Tibial artery (tissue), 4 donors: ENCODE measurements at regions not wholly inside any gene's neighbourhood (a gene's known extent, or its start where the extent isn't known, plus 50 kb on each side); places are given as distances from the start of the nearest gene placed in this dataset.
"Not testable (repeated sequence)": the region's sequence is repeated elsewhere in the genome, so short reads cannot be mapped to it uniquely, and the experiment has no call there.

Experiments used
- DNase-seq, 2 donors: peaks; one replicate each; pipeline ENCODE4 v3.0.0-alpha.2; 2019
- H3K27ac ChIP-seq, 2 donors: fragments of 200-600 bp; sonication (generic) in 1 of 2; 1 replicate in 1 of 2; 2 replicates in 1 of 2; pipeline ENCODE4 v1.5.1; 2018 to 2019; ENCODE audit warnings: mild to moderate bottlenecking in 1 of 2
- H3K27me3 ChIP-seq, 2 donors: fragments of 200-600 bp; sonication (generic) in 1 of 2; one replicate each; pipeline versions ENCODE4 v1.5.1 to v1.6.0; 2016 to 2019
- H3K36me3 ChIP-seq, 3 donors: fragments of 200-600 bp; sonication (generic) in 2 of 3; one replicate each; pipeline ENCODE4 v1.5.1; 2016 to 2019; ENCODE audit warnings: mild to moderate bottlenecking in 2 of 3
- H3K4me1 ChIP-seq, 4 donors: fragments of 200-600 bp; sonication (generic) in 2 of 4; 1 replicate in 3 of 4; 2 replicates in 1 of 4; pipeline ENCODE4 v1.5.1; 2016 to 2019
- H3K4me3 ChIP-seq, 2 donors: fragments of 200-600 bp; sonication (generic) in 1 of 2; 1 replicate in 1 of 2; 2 replicates in 1 of 2; pipeline ENCODE4 v1.5.1; 2018 to 2019; ENCODE audit warnings: mild to moderate bottlenecking in 2 of 2
- H3K9me3 ChIP-seq, 3 donors: fragments of 200-600 bp; sonication (generic) in 1 of 3; one replicate each; pipeline ENCODE4 v1.5.1; 2016 to 2019
- CTCF ChIP-seq, 2 experiments: fragments of 200-600 bp in 1 of 2; fragments of 450-650 bp in 1 of 2; IDR thresholded peaks; one replicate each; pipeline ENCODE4 v1.5.1; 2017 to 2019; ENCODE audit warnings: antibody characterized with exemption in 2 of 2, mild to moderate bottlenecking in 1 of 2, moderate library complexity in 1 of 2
- intact Hi-C: fragments of 100-400 bp; cut with DNase I; formaldehyde crosslinking; loops from one replicate; pipeline ENCODE4 v1.15.0; 2023; ENCODE audit warnings: low total_unique reads

DNA sequence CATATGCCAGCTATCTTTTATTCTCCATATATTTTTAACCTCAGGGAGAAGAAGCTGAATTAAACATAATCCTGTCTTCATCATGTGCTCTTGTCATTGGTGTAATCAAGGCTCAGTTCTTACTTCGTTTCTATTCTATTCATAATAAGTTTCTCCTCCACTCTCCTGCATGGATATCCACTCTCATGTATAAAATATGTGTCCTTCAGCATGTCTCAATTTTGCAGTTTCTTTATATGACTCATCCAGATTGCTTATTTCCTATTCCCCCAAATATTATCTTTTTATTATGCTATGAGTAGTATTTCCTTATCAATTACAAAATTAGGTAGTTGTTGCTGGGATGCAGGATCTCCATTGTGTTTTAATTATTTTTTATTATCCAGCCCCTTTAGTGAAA is 643.7 kb upstream of the ACO1 start:
- intact Hi-C loops, result no loop called here
- DNase-seq, result no peak
- TF ChIP-seq CTCF (IDR thresholded peaks at IDR 0.05), result no peak

DNA sequence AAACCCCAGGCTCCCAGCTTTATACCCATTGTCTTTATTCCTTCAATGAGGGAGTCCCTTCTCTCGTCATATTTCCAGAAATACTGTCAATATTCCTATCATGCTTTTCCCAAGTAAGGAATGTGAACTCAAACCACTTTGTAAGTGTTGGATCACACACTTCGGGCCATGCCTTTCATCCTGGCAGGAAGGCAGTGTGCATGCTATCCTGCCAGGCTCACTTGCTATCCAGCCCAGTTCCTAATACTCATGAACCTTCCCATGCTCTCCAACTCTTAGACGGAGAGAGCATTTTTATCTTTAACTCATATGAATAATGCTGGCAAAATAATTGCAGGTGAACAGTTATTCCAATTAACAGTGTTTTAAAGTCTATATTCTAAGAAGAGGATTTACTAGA is 639.9 kb upstream of the ACO1 start:
- DNase-seq, result no peak
- Histone ChIP-seq H3K27me3 (no peaks in the 10 kb centered on the region), H3K4me1 (no peaks in the 10 kb centered on the region), H3K36me3 (no peaks in the 10 kb centered on the region), H3K27ac (no peak overlapping the region), H3K9me3 (no peaks in the 10 kb centered on the region), H3K4me3 (no peak overlapping the region)
- intact Hi-C loops, result no loop called here
- TF ChIP-seq CTCF (IDR thresholded peaks at IDR 0.05), result no peak

More for the DNA sequence above, 643.7 kb upstream of the ACO1 start:
- Histone ChIP-seq H3K9me3 (no peaks in the 10 kb centered on the region), H3K27ac (no peak overlapping the region), H3K4me1 (no peaks in the 10 kb centered on the region), H3K36me3 (no peaks in the 10 kb centered on the region), H3K4me3 (no peak overlapping the region), H3K27me3 (no peaks in the 10 kb centered on the region)

DNA sequence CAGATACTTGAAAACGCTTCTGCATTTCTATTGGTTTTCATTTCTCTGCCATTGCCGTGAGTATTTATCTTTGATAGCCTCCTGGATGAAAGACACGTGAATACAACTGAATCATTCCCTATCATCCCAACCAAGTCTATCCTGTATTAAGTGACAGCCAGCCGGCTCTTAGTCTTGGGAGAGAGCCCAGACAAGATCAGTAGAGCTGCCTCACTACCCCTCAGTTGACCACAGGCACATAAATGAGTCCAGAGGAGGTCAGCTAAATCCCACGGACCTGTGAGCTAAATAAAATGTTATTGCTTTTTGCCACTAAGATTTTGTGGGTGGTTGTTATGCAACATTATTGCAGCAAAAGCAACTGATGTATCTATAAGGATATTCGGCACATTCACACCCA is 639.0 kb upstream of the ACO1 start:
- no peaks in the 10 kb centered on the region for H3K36me3 ChIP-seq
- no peaks in the 10 kb centered on the region for H3K9me3 ChIP-seq
- H3K4me3 ChIP-seq, result no peak overlapping the region
- intact Hi-C loops, result no loop called here
- DNase-seq, result no peak
- no peak overlapping the region for H3K27ac ChIP-seq
- no peak for TF ChIP-seq CTCF (IDR thresholded peaks at IDR 0.05)
- no peaks in the 10 kb centered on the region for H3K27me3 ChIP-seq
- H3K4me1 ChIP-seq, result no peaks in the 10 kb centered on the region

GRCh38 chr9:31745886-31746285 is 638.6 kb upstream of the ACO1 start:
- H3K27ac ChIP-seq, result no peak overlapping the region
- no peaks in the 10 kb centered on the region for H3K36me3 ChIP-seq
- no peak for DNase-seq
- no peak for TF ChIP-seq CTCF (IDR thresholded peaks at IDR 0.05)
- no peaks in the 10 kb centered on the region for H3K4me1 ChIP-seq
- H3K9me3 ChIP-seq, result no peaks in the 10 kb centered on the region
- H3K4me3 ChIP-seq, result no peak overlapping the region
- no peaks in the 10 kb centered on the region for H3K27me3 ChIP-seq
- intact Hi-C loops, result no loop called here

GRCh38 chr9:31753756-31754155 is 630.7 kb upstream of the ACO1 start:
- DNase-seq, result no peak
- no peak overlapping the region for H3K4me3 ChIP-seq
- no peaks in the 10 kb centered on the region for H3K4me1 ChIP-seq
- no peaks in the 10 kb centered on the region for H3K27me3 ChIP-seq
- intact Hi-C loops, result loop anchor here (10.0 kb wide), 1 partner anchor 51 kb away; no protein-coding TSS in a partner anchor
- no peak overlapping the region for H3K27ac ChIP-seq
- no peaks in the 10 kb centered on the region for H3K36me3 ChIP-seq
- TF ChIP-seq CTCF (IDR thresholded peaks at IDR 0.05), result no peak
- no peaks in the 10 kb centered on the region for H3K9me3 ChIP-seq

- Histone ChIP-seq H3K27ac (no peak overlapping the region), H3K27me3 (no peaks in the 10 kb centered on the region), H3K36me3 (no peaks in the 10 kb centered on the region), H3K4me3 (no peak overlapping the region), H3K4me1 (no peaks in the 10 kb centered on the region), H3K9me3 (no peaks in the 10 kb centered on the region)
- DNase-seq, result no peak
- intact Hi-C loops, result loop anchor here (10.0 kb wide), 1 partner anchor 45 kb away; no protein-coding TSS in a partner anchor
- TF ChIP-seq CTCF (IDR thresholded peaks at IDR 0.05), result no peak
These were observed 624.7 kb upstream of the ACO1 start for GRCh38 chr9:31759703-31760102.

GRCh38 chr9:31774021-31774420 is 610.4 kb upstream of the ACO1 start:
- DNase-seq, H3K4me1 ChIP-seq, H3K27ac ChIP-seq, H3K27me3 ChIP-seq, H3K36me3 ChIP-seq, intact Hi-C loops, H3K4me3 ChIP-seq: not testable (repeated sequence)
- peaks cover 3 to 10% (median 4%) of the 10 kb centered on the region in 3 donors for H3K9me3 ChIP-seq
